NCI-H69 (cell line): ENCODE measurements at regions not wholly inside any gene's neighbourhood (a gene's known extent, or its start where the extent isn't known, plus 50 kb on each side); places are given as distances from the start of the nearest gene placed in this dataset.
"Not testable (repeated sequence)": the region's sequence is repeated elsewhere in the genome, so short reads cannot be mapped to it uniquely, and the experiment has no call there.

Source experiments
- DNase-seq: peaks from one replicate; lab custom pipeline; 2025; lab: John Stamatoyannopoulos, UW

DNA sequence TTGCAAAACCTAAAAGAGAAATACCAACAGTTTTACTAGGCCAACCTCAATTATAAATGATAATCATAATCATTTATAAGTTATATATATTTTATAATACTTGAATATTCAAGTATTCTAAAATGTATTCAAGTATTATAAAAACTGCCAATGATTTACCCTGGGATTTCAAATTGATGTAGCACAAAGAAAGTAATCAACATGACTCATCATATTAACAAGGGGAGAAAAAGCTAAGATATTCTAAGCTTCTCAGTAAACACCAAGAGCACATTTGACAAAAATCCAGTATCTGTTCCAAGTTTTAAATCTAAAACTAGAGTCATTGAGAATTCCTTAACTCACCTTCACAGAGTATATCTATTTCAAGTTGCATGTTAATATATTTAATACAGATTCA, 56.1 kb downstream of the CAPZA3 start:
- DNase-seq: no peak

DNA sequence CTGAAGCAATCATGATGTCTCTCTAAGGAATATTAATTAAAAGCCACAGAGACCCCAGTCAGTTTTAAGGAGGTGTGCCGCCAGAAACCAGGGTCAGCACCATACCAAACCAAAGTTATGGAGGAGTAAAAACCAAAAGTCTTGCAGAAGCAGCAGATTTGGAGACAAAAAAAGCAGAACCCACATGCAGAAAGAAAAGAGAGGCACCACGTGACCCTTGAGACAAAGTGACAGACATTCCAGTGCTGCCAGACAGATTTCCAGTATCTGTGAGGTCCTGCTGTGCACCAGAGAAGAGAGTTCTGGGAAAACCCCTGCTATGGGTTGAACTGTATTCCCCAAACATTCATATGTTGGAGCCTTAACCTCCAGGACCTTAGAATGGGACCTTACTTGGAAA, 59.7 kb downstream of the CAPZA3 start:
- DNase-seq: no peak

DNA sequence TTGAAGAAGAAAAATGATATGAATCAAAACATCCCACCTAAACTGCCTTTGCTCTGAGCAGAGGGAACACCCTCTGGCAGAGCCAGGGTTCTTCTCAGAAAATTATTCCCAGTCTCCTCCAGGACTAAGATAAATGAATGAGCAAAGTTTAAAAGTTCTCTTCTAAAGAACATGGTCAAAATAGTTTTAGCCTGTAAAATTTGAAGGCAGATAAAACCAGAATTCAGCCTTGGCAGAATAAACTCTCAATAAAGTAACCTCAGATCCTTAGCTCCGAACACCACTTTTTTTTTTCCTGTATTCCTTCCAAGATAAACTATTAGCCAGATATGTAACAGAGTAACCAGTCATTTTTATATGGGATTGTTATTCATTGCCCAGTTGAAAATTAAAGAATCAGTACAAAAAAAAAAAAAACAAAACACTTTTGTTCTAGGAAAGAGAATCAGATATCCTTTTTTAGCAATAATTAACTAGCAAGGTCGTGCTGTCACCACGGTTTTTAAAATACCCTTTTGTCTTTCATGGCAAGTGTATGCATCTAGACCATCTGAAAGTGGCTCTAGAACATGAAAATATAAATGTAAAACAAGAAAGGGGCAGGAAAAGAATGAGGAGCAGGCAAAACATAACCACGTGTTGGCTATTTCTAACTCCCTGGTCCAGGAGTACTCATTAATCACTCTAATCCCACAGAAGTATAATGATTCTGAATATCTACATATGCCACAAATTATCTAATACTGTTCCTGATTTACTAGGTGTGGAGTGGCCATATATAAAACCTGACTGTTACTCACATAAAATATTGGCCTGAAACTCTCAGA, 60.8 kb downstream of the CAPZA3 start:
- no peak for DNase-seq

DNA sequence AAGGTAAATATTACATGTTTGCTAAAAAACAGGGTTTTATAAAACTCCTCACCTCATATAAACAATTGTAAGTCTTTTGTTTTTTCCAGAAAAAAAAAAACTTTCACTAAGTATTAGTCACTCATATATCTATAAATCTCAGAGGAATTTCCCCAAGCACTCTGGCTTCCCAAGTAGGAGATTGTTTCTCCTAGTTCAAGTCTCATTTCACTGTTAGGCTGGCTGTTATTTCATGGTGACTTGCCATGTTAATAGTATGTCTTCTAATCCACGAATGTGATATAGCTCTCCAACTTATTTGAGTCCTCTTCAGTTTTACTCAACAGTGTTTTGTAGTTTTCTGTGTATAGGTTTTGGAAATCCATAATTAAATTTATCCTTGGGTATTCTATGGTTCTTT, 61.6 kb downstream of the CAPZA3 start:
- no peak for DNase-seq

DNA sequence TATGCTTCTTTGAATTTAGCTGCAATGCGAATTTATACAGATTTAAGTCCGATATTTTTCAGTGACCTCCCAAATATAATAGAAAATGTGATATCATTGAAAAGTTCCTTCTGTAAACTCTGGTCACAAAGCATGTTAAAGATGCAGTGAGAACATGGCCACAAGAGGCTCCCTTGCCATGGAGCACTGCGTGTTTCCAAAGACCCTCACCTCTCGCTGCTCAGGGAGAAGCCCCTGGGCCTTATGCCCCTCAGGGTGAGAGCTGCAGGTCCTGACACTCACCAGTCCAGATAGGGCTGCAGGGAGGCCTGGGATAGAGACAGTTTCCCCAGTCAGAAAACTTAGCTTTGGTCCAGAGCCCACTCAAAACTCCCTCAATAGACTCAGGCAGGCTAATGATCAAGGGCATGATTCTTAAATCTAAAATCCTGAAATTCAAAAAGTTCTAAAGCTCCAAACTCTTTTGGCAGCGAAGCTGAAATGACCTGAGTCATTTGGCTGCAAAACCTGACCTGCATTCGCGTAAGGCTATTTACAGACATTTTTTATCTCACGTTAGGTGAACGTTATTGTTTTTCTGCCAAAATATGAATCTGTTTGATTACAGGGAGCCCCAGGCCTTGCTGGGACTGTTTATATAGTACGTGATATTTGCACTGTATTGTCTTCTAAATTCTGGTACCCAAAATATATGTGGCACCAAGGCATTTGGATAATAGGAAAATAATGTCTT, 67.8 kb downstream of the CAPZA3 start:
- no peak for DNase-seq

DNA sequence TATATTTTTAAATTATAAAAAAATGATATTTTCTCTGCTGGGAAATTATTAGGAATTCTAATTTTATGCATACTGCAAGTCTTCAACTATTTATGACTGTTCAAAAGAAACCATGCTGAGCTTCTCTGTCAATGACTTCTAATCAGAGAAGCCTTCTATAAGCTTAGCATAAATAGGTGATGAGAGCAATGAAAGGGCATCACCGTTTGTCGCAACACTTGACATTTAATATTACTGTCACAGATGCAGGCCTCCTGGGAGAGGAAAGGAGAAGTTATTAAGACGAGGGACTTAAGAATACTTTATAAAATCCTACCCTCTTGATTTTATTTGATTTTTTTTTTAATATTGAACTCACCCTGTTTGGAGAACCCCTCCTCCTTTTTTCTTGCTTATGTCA, 69.8 kb downstream of the CAPZA3 start:
- no peak for DNase-seq

DNA sequence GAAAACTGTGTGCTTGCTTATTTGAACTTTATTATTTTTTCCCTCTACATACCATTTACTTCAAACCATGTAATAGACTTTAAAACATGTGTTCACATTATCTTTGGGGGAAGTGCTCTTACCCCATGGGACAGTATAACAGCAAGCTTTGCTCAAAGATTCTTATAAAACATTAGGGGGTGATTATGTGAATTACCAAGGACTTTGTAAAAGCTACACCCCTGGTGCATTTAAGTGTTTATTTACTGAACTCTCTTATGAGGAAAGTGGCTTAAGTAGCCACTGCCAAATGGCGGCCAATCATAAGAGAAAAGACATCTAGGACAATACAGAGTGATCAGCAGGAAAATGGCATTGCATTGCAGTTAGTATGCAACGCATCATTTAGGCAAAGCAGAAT, 70.3 kb downstream of the CAPZA3 start:
- DNase-seq: no peak

DNA sequence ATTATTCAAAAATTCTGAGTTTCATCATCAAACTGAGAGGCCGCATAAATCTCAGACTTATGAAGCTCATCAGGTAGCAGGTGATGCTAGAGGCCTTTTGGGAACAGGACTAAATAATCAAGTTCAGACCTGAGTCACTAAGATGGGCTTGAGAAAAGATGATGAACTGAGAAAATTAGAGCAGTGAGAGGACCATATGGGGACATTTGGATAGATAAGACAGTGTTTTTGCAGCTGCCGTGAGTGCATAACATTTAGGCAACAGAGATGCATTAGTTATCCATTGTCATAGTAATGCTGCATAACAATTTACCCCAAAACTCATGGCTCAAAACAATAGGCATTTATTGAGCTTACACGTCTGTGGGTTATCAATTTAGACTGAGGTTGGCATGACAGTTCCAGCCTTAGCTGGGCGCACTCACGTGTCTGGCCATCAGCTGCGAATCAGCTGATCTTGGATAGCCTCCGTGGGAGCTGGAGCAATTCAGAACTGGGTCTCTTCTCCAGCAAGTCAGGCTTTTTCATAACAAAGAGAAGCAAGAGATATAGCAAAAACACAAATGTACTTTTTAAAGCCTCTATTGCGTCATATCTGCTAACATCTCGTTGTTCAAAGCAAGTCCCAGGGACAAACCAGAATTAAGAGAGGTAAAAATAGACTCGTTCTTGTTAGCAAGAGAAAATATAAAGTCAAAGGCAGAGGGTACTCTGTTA, 72.8 kb downstream of the CAPZA3 start:
- no peak for DNase-seq

DNA sequence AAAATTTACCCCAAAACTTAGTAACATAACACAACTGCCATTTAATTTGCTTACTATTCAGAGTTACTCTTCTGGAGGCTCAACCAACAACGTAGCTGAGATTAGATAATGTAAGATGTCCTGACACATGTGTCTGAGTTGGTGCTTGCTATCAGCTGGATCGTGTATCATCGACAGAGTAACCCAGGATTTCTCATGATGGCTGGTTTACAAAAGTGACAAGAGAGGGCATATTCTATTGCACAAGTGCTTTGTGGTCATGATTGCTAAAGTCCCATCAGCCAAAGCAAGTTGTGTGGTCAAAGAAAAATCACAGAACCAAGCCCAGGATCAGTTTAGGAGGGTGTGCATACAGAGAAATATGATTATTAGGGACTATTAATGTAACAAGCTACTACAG, 73.4 kb downstream of the CAPZA3 start:
- no peak for DNase-seq

DNA sequence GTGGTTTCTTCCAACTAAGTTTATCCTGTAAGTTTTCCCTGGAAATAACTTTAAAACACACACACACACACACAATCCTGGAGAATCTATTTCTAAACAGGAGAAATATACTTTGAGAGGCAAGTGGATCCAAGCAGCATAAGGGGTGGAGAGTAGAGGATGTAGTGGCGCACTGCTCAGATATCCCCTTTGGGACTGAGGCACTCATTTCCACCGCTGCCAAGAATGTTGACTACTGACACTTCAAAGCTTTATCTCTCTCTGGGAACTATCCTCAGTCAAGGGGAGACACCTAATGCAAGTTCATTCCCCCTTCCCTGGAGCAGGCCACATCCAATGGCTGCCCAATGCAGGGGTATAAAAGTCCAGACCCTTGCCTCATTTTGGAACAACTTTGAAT, 75.8 kb downstream of the CAPZA3 start:
- DNase-seq: no peak

DNA sequence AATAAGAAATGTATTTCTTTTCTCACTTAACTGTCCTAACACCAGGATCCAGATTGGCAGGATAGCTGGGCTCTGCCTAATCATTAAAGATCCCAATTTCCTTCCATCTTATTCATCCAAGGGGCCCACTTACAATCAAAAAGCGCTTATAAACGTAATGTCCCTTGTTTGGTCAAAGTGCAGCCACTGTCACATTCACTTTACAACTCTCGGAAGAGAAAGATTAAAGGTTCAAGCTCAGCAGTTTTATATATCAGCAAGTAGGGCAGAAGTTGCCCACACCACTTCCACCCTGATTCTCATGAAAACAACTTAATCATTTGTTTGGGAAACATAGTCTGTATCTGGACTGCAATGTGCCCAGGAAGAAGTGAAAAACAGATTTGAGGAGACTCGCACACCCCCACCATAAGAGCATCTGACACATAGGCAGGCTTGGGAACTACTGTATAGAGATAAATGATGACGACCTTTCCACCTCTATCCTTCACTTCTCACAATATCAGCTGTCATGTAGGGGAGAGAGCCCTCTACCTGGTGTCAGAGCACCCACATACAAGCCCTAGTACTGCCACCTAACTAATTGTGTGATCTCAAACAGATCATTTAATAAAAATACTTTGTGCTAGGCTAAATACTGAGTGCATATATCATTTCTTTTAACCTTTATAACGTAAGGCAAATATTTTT, 80.8 kb downstream of the CAPZA3 start:
- no peak for DNase-seq

DNA sequence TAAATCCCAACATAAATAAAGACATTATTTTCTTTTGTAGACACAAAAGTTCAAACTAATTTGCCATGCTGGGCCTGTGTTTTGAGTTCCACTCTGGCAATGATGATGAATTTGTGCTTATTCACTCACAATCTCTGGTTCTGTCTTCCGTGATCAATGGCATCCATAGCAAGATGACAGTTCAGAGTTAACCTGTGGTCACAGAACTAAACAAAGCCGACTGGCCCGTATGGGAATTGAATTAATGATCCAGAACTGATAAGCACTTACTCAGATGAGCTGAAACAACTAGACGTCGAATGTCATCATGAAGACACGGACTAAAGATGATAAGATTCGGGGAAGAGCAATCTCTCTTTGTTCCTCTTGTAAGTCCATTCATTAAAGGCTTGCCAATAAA, 81.6 kb downstream of the CAPZA3 start:
- no peak for DNase-seq

DNA sequence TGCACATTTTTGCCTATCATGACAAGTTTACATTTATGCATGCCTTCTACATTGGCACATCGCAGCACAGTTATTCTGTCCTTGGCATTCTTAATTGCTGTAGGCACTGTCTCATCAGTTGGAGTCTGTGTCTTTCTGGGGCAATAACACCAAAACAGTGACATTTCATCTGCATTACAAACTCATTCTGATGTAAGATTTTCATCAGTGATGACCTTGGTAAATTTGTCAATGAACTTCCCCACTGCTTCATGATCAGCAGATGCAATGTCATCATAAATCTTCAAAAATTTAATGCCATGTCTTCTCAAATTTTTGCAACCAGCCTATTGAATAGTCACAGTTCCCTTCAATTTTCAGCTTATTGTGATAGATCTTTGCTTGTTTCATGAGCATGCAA, 85.5 kb downstream of the CAPZA3 start:
- no peak for DNase-seq

DNA sequence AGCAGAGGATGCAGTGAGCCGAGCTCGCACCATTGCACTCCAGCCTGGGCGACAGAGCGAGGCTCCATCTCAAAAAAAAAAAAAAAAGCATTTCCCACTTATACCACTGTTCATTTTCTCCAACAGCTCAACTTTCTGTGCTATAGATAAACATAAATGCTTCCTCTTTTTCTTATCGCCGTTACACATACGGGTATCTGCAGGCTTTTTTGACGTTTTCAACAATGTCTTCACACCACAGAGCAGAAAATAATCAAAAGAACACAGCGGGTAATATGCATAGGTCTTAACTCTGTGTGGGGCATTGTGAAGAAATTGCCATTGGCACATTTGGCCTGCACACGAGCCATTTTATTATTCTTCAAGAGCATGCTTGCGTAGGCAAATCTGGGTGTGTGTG, 86.4 kb downstream of the CAPZA3 start:
- no peak for DNase-seq

DNA sequence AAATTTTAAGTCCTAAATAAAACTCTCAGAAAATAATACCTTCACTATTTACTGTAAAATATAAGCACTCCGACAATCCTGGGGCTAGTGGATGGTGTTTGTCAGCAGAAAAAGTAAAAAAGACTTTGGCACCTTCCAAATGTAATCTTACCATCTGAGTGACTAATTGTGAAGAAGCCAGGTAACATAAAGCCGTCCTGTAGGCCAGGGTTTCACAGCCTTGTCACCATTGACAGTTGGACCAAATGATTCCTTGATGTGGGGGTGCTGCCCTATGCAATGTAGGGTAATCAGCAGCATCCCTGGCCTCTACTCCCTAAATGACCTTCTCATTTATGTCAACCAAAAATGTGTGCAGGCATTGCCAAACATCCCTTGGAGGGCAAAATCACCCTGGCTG, 87.2 kb downstream of the CAPZA3 start:
- no peak for DNase-seq

DNA sequence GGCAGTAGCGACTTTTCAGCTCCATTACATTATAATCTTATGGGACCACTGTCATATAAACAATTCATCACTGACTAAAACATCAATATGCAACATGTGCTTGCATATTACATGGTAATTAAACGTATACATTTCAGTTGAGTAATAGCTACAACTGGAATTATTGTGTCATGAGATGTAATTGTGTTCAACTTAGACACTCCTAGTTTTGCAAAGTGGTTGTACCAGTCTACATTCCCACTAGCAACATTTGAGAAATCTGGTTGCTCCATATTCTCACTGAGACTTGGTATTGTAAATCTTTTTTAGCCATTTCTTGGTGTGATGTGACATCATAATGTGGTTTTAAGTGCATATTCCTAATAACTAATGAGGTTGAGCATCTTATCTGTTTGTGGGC, 90.0 kb downstream of the CAPZA3 start:
- no peak for DNase-seq

DNA sequence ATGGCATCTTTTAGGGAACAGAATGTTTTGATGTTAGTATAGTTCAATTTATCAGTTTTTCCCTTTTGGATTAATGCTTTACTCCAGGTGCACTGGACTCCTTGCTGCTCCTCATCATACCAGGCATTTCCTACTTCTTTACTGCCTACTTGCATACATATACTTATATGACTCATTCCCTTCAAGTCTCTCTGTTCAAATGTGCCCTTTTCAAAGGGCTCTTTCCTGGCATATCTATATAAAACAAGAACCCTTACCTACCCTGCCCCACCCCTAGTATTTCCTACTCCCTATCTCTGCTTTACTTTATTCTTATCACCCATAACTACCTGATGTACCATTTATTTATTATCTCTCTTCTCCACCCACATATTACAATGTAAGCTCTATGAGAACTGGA, 90.6 kb downstream of the CAPZA3 start:
- DNase-seq: no peak

DNA sequence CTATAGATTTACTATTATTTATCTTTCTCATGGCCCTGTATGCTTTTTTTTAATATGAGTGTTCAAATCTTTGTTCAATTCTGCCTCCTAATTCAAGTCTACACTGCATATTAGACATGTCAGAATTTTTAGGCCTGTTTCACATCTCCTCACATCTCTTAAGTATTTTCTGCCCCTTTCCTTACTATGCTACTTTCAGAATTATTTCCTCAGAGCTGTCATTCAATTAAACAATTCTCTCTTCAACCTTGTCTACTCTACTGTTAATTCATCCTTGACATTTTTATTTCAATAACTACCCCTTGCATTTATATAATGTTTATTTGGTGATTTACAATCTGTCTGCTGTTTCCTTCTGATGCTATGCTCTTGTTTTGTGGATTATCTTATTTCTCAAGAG, 91.1 kb downstream of the CAPZA3 start:
- no peak for DNase-seq

DNA sequence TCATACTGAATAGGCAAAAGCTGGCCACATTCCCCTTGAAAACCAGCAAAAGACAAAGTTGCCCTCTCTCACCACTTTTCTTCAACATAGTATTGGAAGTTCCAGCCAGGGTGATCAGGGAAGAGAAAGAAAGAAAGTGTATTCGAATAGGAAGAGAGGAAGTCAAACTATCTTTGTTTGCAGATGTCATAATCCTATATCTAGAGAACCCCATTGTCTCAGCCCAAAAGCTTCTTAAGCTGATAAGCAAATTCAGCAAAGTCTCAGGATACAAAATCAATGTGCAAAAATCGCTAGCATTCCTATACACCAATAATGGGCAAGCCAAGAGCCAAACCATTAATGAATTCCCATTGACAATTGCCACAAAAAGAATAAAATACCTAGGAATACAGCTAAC, 95.0 kb downstream of the CAPZA3 start:
- DNase-seq: not testable (repeated sequence)

DNA sequence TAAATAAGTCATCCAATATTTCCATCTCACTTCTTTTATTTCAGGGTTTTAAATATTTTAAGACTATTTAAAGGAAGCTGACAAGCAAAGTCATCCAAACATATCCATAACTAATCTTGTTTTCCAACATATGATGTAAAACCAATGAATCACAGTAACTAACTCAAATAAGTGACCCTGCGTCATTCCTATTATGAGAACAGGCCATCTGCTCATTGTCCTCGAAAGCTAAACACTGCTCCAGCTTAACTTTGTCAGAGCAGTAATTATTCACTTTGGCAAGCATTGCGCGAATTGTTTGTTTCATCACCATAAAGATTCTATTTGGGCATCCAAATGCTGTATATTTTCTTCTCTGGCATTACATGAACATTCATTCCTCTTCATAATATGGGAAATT, 99.1 kb downstream of the CAPZA3 start:
- peak; percentile 2 for DNase-seq

DNA sequence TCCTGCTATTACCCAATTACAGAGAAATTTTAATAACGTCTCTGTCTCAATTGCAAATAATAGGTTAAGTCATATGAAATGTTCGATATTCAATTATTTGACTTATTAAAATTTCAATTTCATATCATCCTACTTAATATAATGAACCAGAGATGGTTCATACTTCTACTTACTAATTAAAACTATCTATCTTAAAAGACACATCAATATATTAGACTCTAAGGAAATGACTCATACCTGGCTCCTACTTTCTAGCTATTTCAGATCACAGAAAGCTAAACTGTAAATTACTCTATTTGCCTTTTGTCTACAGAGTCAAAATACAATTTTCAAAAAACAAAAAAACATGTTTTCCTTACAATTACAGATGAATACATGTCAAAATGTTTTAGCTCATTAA, 99.6 kb downstream of the CAPZA3 start:
- no peak for DNase-seq

DNA sequence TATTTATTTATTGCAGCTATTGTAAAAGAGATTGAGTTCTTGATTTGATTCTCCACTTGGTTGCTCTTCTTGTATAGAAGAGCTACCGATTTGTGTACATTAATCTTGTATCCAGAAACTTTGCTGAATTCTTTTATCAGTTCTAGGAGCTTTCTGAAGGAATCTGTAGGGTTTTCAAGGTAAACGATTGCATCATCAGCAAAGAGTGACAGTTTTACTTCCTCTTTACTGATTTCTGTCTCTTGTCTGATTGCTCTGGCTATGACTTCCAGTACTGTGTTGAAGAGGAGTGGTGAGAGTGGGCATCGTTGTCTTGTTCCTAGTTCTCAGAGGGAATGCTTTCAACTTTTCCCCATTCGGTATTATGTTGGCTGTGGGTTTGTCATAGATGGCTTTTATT, 103.1 kb downstream of the CAPZA3 start:
- DNase-seq: not testable (repeated sequence)
